H9 (cell line): ENCODE measurements at regions not wholly inside any gene's neighbourhood (a gene's known extent, or its start where the extent isn't known, plus 50 kb on each side); places are given as distances from the start of the nearest gene placed in this dataset.

Experiments
- DNase-seq: peaks from one replicate; pipeline ENCODE4 v3.0.0-alpha.2; 2017
- H2AFZ ChIP-seq: one replicate; pipeline ENCODE4 v1.6.1; 2013; ENCODE audit warnings: mild to moderate bottlenecking, low read length, control low read depth, moderate library complexity
- H2AK5ac ChIP-seq: 2 replicates; pipeline ENCODE4 v1.6.1; 2013; ENCODE audit warnings: low read length, control low read depth, mixed read lengths; ENCODE audit not compliant: insufficient read length
- H2BK120ac ChIP-seq: one replicate; pipeline ENCODE4 v1.6.1; 2013; ENCODE audit warnings: low read depth, mild to moderate bottlenecking, low read length, control low read depth, inconsistent platforms; ENCODE audit not compliant: poor library complexity, severe bottlenecking
- H2BK12ac ChIP-seq: 2 replicates; pipeline ENCODE4 v1.6.1; 2013; ENCODE audit warnings: low read length, control low read depth, mixed read lengths, low read depth; ENCODE audit not compliant: insufficient read length
- H2BK15ac ChIP-seq: 2 replicates; pipeline ENCODE4 v1.6.1; 2013; ENCODE audit warnings: low read depth, low read length, control low read depth
- H2BK20ac ChIP-seq: one replicate; pipeline ENCODE4 v1.6.1; 2013; ENCODE audit warnings: low read depth, mild to moderate bottlenecking, low read length, control low read depth, inconsistent platforms; ENCODE audit not compliant: poor library complexity, severe bottlenecking
- H2BK5ac ChIP-seq: 2 replicates; pipeline ENCODE4 v1.6.1; 2013; ENCODE audit warnings: low read length, control low read depth, mixed read lengths; ENCODE audit not compliant: insufficient read length
- H3K14ac ChIP-seq: 2 replicates; pipeline ENCODE4 v1.6.1; 2013; ENCODE audit warnings: low read length, control low read depth; ENCODE audit not compliant: insufficient read depth
- H3K18ac ChIP-seq: 2 replicates; pipeline ENCODE4 v1.6.1; 2013; ENCODE audit warnings: low read depth, mild to moderate bottlenecking, mixed read lengths, low read length, control low read depth; ENCODE audit not compliant: insufficient read length
- H3K23ac ChIP-seq: 2 replicates; pipeline ENCODE4 v1.6.1; 2013; ENCODE audit warnings: low read length, control low read depth, mixed read lengths, low read depth; ENCODE audit not compliant: insufficient read length
- H3K23me2 ChIP-seq: 2 replicates; pipeline ENCODE4 v1.6.1; 2013; ENCODE audit warnings: low read depth, mild to moderate bottlenecking, mixed read lengths, low read length, control low read depth; ENCODE audit not compliant: insufficient read length, poor library complexity, severe bottlenecking
- H3K27ac ChIP-seq: 2 replicates; pipeline ENCODE4 v1.5.1; 2013; ENCODE audit warnings: low read length, control low read depth, mixed read lengths, low read depth; ENCODE audit not compliant: insufficient read length
- H3K27me3 ChIP-seq: 2 replicates; pipeline ENCODE4 v1.6.1; 2013; ENCODE audit warnings: low read length, control low read depth, inconsistent platforms; ENCODE audit not compliant: insufficient read depth
- H3K4ac ChIP-seq: 2 replicates; pipeline ENCODE4 v1.6.1; 2013; ENCODE audit warnings: low read depth, mild to moderate bottlenecking, control low read depth, inconsistent platforms, low read length, moderate library complexity
- H3K4me1 ChIP-seq: 2 replicates; pipeline ENCODE4 v1.6.1; 2013; ENCODE audit warnings: low read length, control low read depth, inconsistent platforms; ENCODE audit not compliant: insufficient read depth
- H3K4me2 ChIP-seq: 2 replicates; pipeline ENCODE4 v1.6.1; 2013; ENCODE audit warnings: low read length, control low read depth, mixed read lengths; ENCODE audit not compliant: insufficient read length, insufficient read depth
- H3K56ac ChIP-seq: 2 replicates; pipeline ENCODE4 v1.6.1; 2013; ENCODE audit warnings: low read depth, mild to moderate bottlenecking, mixed read lengths, low read length, control low read depth; ENCODE audit not compliant: insufficient read length
- H3K79me1 ChIP-seq: 2 replicates; pipeline ENCODE4 v1.6.1; 2013; ENCODE audit warnings: low read depth, mild to moderate bottlenecking, moderate library complexity, low read length, control low read depth, inconsistent platforms; ENCODE audit not compliant: insufficient read depth, poor library complexity, severe bottlenecking
- H3K79me2 ChIP-seq: 2 replicates; pipeline ENCODE4 v1.6.1; 2013; ENCODE audit warnings: low read length, control low read depth, inconsistent platforms; ENCODE audit not compliant: insufficient read depth
- H3K9ac ChIP-seq: 2 replicates; pipeline ENCODE4 v1.6.1; 2013; ENCODE audit warnings: low read length, control low read depth, mixed read lengths; ENCODE audit not compliant: insufficient read length; ENCODE audit errors: extremely low read depth
- H3K9me3 ChIP-seq: one replicate; pipeline ENCODE4 v1.6.1; 2013; ENCODE audit warnings: low read depth, low read length, inconsistent platforms; ENCODE audit not compliant: control insufficient read depth
- H3T11ph ChIP-seq: one replicate; pipeline ENCODE4 v1.6.1; 2013; ENCODE audit warnings: mild to moderate bottlenecking, low read length, control low read depth, inconsistent platforms
- H4K20me1 ChIP-seq: one replicate; pipeline ENCODE4 v1.6.1; 2013; ENCODE audit not compliant: control insufficient read depth, insufficient read length, insufficient read depth
- H4K5ac ChIP-seq: 2 replicates; pipeline ENCODE4 v1.6.1; 2013; ENCODE audit warnings: low read depth, mild to moderate bottlenecking, mixed read lengths, low read length, control low read depth; ENCODE audit not compliant: insufficient read length
- H4K8ac ChIP-seq: replicated peaks from 2 replicates; pipeline ENCODE4 v1.6.1; 2013; ENCODE audit warnings: low read length, control low read depth, mixed read lengths, low read depth; ENCODE audit not compliant: insufficient read length
- H4K91ac ChIP-seq: 2 replicates; pipeline ENCODE4 v1.6.1; 2013; ENCODE audit warnings: low read depth, mild to moderate bottlenecking, moderate library complexity, mixed read lengths, low read length, control low read depth; ENCODE audit not compliant: insufficient read length
- H3K27ac Mint-ChIP-seq, 3 experiments: 2 replicates in 2 of 3; 3 replicates in 1 of 3; pipeline ENCODE4 v1.8.0; 2020 to 2021; ENCODE audit warnings: mixed read lengths in 3 of 3, mild to moderate bottlenecking in 1 of 3, moderate library complexity in 1 of 3
- H3K27me3 Mint-ChIP-seq: 2 replicates; pipeline ENCODE4 v1.8.0; 2021; ENCODE audit warnings: low read depth, mild to moderate bottlenecking, moderate library complexity, mixed read lengths
- H3K36me3 Mint-ChIP-seq, 3 experiments: 2 replicates in 2 of 3; 3 replicates in 1 of 3; pipeline ENCODE4 v1.8.0; 2020 to 2021; ENCODE audit warnings: low read depth in 3 of 3, mixed read lengths in 3 of 3; ENCODE audit not compliant: insufficient read depth in 1 of 3
- H3K4me1 Mint-ChIP-seq, 2 experiments: 2 replicates each; pipeline ENCODE4 v1.8.0; 2020; ENCODE audit warnings: mixed read lengths in 2 of 2
- H3K4me3 Mint-ChIP-seq, 2 experiments: 2 replicates in 1 of 2; 3 replicates in 1 of 2; pipeline ENCODE4 v1.8.0; 2020 to 2021; ENCODE audit warnings: mild to moderate bottlenecking in 2 of 2, mixed read lengths in 2 of 2, moderate library complexity in 1 of 2
- H3K9me3 Mint-ChIP-seq, 2 experiments: 2 replicates in 1 of 2; 3 replicates in 1 of 2; pipeline ENCODE4 v1.8.0; 2020; ENCODE audit warnings: mild to moderate bottlenecking in 2 of 2, mixed read lengths in 2 of 2, moderate library complexity in 1 of 2
- WGBS: extraction: QIAGEN DNeasy Blood & Tissue Kit; methylation state at CpG from one replicate; pipeline ENCODE4 v1.1.7; 2013; ENCODE audit warnings: missing lambda C conversion rate, low lambda C conversion rate, mixed read lengths; ENCODE audit not compliant: insufficient read length; ENCODE audit errors: extremely low coverage; 5-methylcytosine and 5-hydroxymethylcytosine counted together
- TF ChIP-seq, protein P1 (sequence below): fragments of 200-600 bp; sonication (generic); conservative IDR thresholded peaks from 3 replicates; pipeline ENCODE4 v1.8.0; 2021; ENCODE audit warnings: antibody characterized with exemption, mild to moderate bottlenecking

GRCh38 chr16:55393991-55394390, 70.0 kb downstream of the IRX6 start:
- Histone ChIP-seq H3K9me3 (no peaks in the 10 kb centered on the region), H3K23me2 (no peaks in the 10 kb centered on the region), H3K14ac (no peak overlapping the region), H2BK15ac (no peak overlapping the region), H4K91ac (no peak overlapping the region), H3K4ac (no peak overlapping the region), H2BK20ac (no peak overlapping the region), H4K8ac (no peak overlapping the region), H3K27ac (no peak overlapping the region), H2AK5ac (no peak overlapping the region), H3K56ac (no peak overlapping the region), H3K4me1 (peaks cover 3% of the 10 kb centered on the region; the same call in 1 of the 2 replicates), H4K20me1 (no peaks in the 10 kb centered on the region), H3K27me3 (no peaks in the 10 kb centered on the region), H3K79me1 (no peaks in the 10 kb centered on the region), H2BK12ac (no peak overlapping the region), H2BK5ac (no peak overlapping the region), H4K5ac (no peak overlapping the region), H3K4me2 (no peak overlapping the region), H3K23ac (no peak overlapping the region), H3K9ac (no peak overlapping the region), H2AFZ (no peak overlapping the region), H3K18ac (no peak overlapping the region), H3T11ph (no peak overlapping the region), H3K79me2 (no peaks in the 10 kb centered on the region), H2BK120ac (no peak overlapping the region)
- no peak overlapping the region for H3K4me3 Mint-ChIP-seq
- H3K9me3 Mint-ChIP-seq, result no peaks in the 10 kb centered on the region; a peak in 1 of 5 replicates
- no peaks in the 10 kb centered on the region for H3K27me3 Mint-ChIP-seq
- TF ChIP-seq, protein P1, sequence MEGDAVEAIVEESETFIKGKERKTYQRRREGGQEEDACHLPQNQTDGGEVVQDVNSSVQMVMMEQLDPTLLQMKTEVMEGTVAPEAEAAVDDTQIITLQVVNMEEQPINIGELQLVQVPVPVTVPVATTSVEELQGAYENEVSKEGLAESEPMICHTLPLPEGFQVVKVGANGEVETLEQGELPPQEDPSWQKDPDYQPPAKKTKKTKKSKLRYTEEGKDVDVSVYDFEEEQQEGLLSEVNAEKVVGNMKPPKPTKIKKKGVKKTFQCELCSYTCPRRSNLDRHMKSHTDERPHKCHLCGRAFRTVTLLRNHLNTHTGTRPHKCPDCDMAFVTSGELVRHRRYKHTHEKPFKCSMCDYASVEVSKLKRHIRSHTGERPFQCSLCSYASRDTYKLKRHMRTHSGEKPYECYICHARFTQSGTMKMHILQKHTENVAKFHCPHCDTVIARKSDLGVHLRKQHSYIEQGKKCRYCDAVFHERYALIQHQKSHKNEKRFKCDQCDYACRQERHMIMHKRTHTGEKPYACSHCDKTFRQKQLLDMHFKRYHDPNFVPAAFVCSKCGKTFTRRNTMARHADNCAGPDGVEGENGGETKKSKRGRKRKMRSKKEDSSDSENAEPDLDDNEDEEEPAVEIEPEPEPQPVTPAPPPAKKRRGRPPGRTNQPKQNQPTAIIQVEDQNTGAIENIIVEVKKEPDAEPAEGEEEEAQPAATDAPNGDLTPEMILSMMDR, result no peak
- H3K36me3 Mint-ChIP-seq, result no peaks in the 10 kb centered on the region
- no peak overlapping the region for H3K27ac Mint-ChIP-seq
- no peak for DNase-seq
- H3K4me1 Mint-ChIP-seq, result peaks cover 25 to 26% of the 10 kb centered on the region in 2 experiments
- no CpG with 5 or more reads among the region's 4 CpGs for WGBS
